H9 (cell line): ENCODE measurements at regions not wholly inside any gene's neighbourhood (a gene's known extent, or its start where the extent isn't known, plus 50 kb on each side); places are given as distances from the start of the nearest gene placed in this dataset.

Experiments
- DNase-seq: peaks from one replicate; pipeline ENCODE4 v3.0.0-alpha.2; 2017
- H2AFZ ChIP-seq: one replicate; pipeline ENCODE4 v1.6.1; 2013; ENCODE audit warnings: mild to moderate bottlenecking, low read length, control low read depth, moderate library complexity
- H2AK5ac ChIP-seq: 2 replicates; pipeline ENCODE4 v1.6.1; 2013; ENCODE audit warnings: low read length, control low read depth, mixed read lengths; ENCODE audit not compliant: insufficient read length
- H2BK120ac ChIP-seq: one replicate; pipeline ENCODE4 v1.6.1; 2013; ENCODE audit warnings: low read depth, mild to moderate bottlenecking, low read length, control low read depth, inconsistent platforms; ENCODE audit not compliant: poor library complexity, severe bottlenecking
- H2BK12ac ChIP-seq: 2 replicates; pipeline ENCODE4 v1.6.1; 2013; ENCODE audit warnings: low read length, control low read depth, mixed read lengths, low read depth; ENCODE audit not compliant: insufficient read length
- H2BK15ac ChIP-seq: 2 replicates; pipeline ENCODE4 v1.6.1; 2013; ENCODE audit warnings: low read depth, low read length, control low read depth
- H2BK20ac ChIP-seq: one replicate; pipeline ENCODE4 v1.6.1; 2013; ENCODE audit warnings: low read depth, mild to moderate bottlenecking, low read length, control low read depth, inconsistent platforms; ENCODE audit not compliant: poor library complexity, severe bottlenecking
- H2BK5ac ChIP-seq: 2 replicates; pipeline ENCODE4 v1.6.1; 2013; ENCODE audit warnings: low read length, control low read depth, mixed read lengths; ENCODE audit not compliant: insufficient read length
- H3K14ac ChIP-seq: 2 replicates; pipeline ENCODE4 v1.6.1; 2013; ENCODE audit warnings: low read length, control low read depth; ENCODE audit not compliant: insufficient read depth
- H3K18ac ChIP-seq: 2 replicates; pipeline ENCODE4 v1.6.1; 2013; ENCODE audit warnings: low read depth, mild to moderate bottlenecking, mixed read lengths, low read length, control low read depth; ENCODE audit not compliant: insufficient read length
- H3K23ac ChIP-seq: 2 replicates; pipeline ENCODE4 v1.6.1; 2013; ENCODE audit warnings: low read length, control low read depth, mixed read lengths, low read depth; ENCODE audit not compliant: insufficient read length
- H3K23me2 ChIP-seq: 2 replicates; pipeline ENCODE4 v1.6.1; 2013; ENCODE audit warnings: low read depth, mild to moderate bottlenecking, mixed read lengths, low read length, control low read depth; ENCODE audit not compliant: insufficient read length, poor library complexity, severe bottlenecking
- H3K27ac ChIP-seq: 2 replicates; pipeline ENCODE4 v1.5.1; 2013; ENCODE audit warnings: low read length, control low read depth, mixed read lengths, low read depth; ENCODE audit not compliant: insufficient read length
- H3K27me3 ChIP-seq: 2 replicates; pipeline ENCODE4 v1.6.1; 2013; ENCODE audit warnings: low read length, control low read depth, inconsistent platforms; ENCODE audit not compliant: insufficient read depth
- H3K4ac ChIP-seq: 2 replicates; pipeline ENCODE4 v1.6.1; 2013; ENCODE audit warnings: low read depth, mild to moderate bottlenecking, control low read depth, inconsistent platforms, low read length, moderate library complexity
- H3K4me1 ChIP-seq: 2 replicates; pipeline ENCODE4 v1.6.1; 2013; ENCODE audit warnings: low read length, control low read depth, inconsistent platforms; ENCODE audit not compliant: insufficient read depth
- H3K4me2 ChIP-seq: 2 replicates; pipeline ENCODE4 v1.6.1; 2013; ENCODE audit warnings: low read length, control low read depth, mixed read lengths; ENCODE audit not compliant: insufficient read length, insufficient read depth
- H3K56ac ChIP-seq: 2 replicates; pipeline ENCODE4 v1.6.1; 2013; ENCODE audit warnings: low read depth, mild to moderate bottlenecking, mixed read lengths, low read length, control low read depth; ENCODE audit not compliant: insufficient read length
- H3K79me1 ChIP-seq: 2 replicates; pipeline ENCODE4 v1.6.1; 2013; ENCODE audit warnings: low read depth, mild to moderate bottlenecking, moderate library complexity, low read length, control low read depth, inconsistent platforms; ENCODE audit not compliant: insufficient read depth, poor library complexity, severe bottlenecking
- H3K79me2 ChIP-seq: 2 replicates; pipeline ENCODE4 v1.6.1; 2013; ENCODE audit warnings: low read length, control low read depth, inconsistent platforms; ENCODE audit not compliant: insufficient read depth
- H3K9ac ChIP-seq: 2 replicates; pipeline ENCODE4 v1.6.1; 2013; ENCODE audit warnings: low read length, control low read depth, mixed read lengths; ENCODE audit not compliant: insufficient read length; ENCODE audit errors: extremely low read depth
- H3K9me3 ChIP-seq: one replicate; pipeline ENCODE4 v1.6.1; 2013; ENCODE audit warnings: low read depth, low read length, inconsistent platforms; ENCODE audit not compliant: control insufficient read depth
- H3T11ph ChIP-seq: one replicate; pipeline ENCODE4 v1.6.1; 2013; ENCODE audit warnings: mild to moderate bottlenecking, low read length, control low read depth, inconsistent platforms
- H4K20me1 ChIP-seq: one replicate; pipeline ENCODE4 v1.6.1; 2013; ENCODE audit not compliant: control insufficient read depth, insufficient read length, insufficient read depth
- H4K5ac ChIP-seq: 2 replicates; pipeline ENCODE4 v1.6.1; 2013; ENCODE audit warnings: low read depth, mild to moderate bottlenecking, mixed read lengths, low read length, control low read depth; ENCODE audit not compliant: insufficient read length
- H4K8ac ChIP-seq: replicated peaks from 2 replicates; pipeline ENCODE4 v1.6.1; 2013; ENCODE audit warnings: low read length, control low read depth, mixed read lengths, low read depth; ENCODE audit not compliant: insufficient read length
- H4K91ac ChIP-seq: 2 replicates; pipeline ENCODE4 v1.6.1; 2013; ENCODE audit warnings: low read depth, mild to moderate bottlenecking, moderate library complexity, mixed read lengths, low read length, control low read depth; ENCODE audit not compliant: insufficient read length
- H3K27ac Mint-ChIP-seq, 3 experiments: 2 replicates in 2 of 3; 3 replicates in 1 of 3; pipeline ENCODE4 v1.8.0; 2020 to 2021; ENCODE audit warnings: mixed read lengths in 3 of 3, mild to moderate bottlenecking in 1 of 3, moderate library complexity in 1 of 3
- H3K27me3 Mint-ChIP-seq: 2 replicates; pipeline ENCODE4 v1.8.0; 2021; ENCODE audit warnings: low read depth, mild to moderate bottlenecking, moderate library complexity, mixed read lengths
- H3K36me3 Mint-ChIP-seq, 3 experiments: 2 replicates in 2 of 3; 3 replicates in 1 of 3; pipeline ENCODE4 v1.8.0; 2020 to 2021; ENCODE audit warnings: low read depth in 3 of 3, mixed read lengths in 3 of 3; ENCODE audit not compliant: insufficient read depth in 1 of 3
- H3K4me1 Mint-ChIP-seq, 2 experiments: 2 replicates each; pipeline ENCODE4 v1.8.0; 2020; ENCODE audit warnings: mixed read lengths in 2 of 2
- H3K4me3 Mint-ChIP-seq, 2 experiments: 2 replicates in 1 of 2; 3 replicates in 1 of 2; pipeline ENCODE4 v1.8.0; 2020 to 2021; ENCODE audit warnings: mild to moderate bottlenecking in 2 of 2, mixed read lengths in 2 of 2, moderate library complexity in 1 of 2
- H3K9me3 Mint-ChIP-seq, 2 experiments: 2 replicates in 1 of 2; 3 replicates in 1 of 2; pipeline ENCODE4 v1.8.0; 2020; ENCODE audit warnings: mild to moderate bottlenecking in 2 of 2, mixed read lengths in 2 of 2, moderate library complexity in 1 of 2
- WGBS: extraction: QIAGEN DNeasy Blood & Tissue Kit; methylation state at CpG from one replicate; pipeline ENCODE4 v1.1.7; 2013; ENCODE audit warnings: missing lambda C conversion rate, low lambda C conversion rate, mixed read lengths; ENCODE audit not compliant: insufficient read length; ENCODE audit errors: extremely low coverage; 5-methylcytosine and 5-hydroxymethylcytosine counted together
- TF ChIP-seq, protein P1 (sequence below): fragments of 200-600 bp; sonication (generic); conservative IDR thresholded peaks from 3 replicates; pipeline ENCODE4 v1.8.0; 2021; ENCODE audit warnings: antibody characterized with exemption, mild to moderate bottlenecking

DNA sequence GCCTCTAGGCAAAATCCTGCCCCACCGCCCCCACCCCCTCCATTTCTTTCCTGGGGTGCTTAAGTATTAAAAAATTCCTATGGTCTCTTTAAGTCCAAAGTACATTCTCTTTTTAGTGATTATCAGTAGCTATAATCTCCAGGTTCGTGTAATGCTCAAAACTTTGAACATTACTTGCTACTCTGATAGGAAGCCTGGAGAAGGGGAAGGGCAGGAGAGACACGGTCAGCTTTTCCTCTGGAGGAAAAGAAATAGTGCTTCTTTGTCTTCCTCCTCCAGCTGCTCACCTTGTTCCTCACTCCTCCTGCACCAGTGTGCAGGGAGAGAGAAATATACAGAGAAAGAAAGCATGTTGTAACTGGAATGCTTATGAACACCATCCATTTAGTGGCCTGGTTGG lies 80.4 kb downstream of the PPP1R2C start:
- no peak overlapping the region for H2AFZ ChIP-seq
- H3K9ac ChIP-seq = no peak overlapping the region
- H3K9me3 Mint-ChIP-seq = peaks cover 0 to 41% of the 10 kb centered on the region in 2 experiments; a peak in 3 of 5 replicates
- no peak overlapping the region for H3K18ac ChIP-seq
- no peak overlapping the region for H3K14ac ChIP-seq
- peaks cover 5% of the 10 kb centered on the region; the same call in 1 of the 2 replicates for H3K4me1 ChIP-seq
- H4K91ac ChIP-seq = no peak overlapping the region
- no peak overlapping the region for H3K27ac Mint-ChIP-seq
- no CpG with 5 or more reads among the region's 3 CpGs for WGBS
- TF ChIP-seq, protein P1, sequence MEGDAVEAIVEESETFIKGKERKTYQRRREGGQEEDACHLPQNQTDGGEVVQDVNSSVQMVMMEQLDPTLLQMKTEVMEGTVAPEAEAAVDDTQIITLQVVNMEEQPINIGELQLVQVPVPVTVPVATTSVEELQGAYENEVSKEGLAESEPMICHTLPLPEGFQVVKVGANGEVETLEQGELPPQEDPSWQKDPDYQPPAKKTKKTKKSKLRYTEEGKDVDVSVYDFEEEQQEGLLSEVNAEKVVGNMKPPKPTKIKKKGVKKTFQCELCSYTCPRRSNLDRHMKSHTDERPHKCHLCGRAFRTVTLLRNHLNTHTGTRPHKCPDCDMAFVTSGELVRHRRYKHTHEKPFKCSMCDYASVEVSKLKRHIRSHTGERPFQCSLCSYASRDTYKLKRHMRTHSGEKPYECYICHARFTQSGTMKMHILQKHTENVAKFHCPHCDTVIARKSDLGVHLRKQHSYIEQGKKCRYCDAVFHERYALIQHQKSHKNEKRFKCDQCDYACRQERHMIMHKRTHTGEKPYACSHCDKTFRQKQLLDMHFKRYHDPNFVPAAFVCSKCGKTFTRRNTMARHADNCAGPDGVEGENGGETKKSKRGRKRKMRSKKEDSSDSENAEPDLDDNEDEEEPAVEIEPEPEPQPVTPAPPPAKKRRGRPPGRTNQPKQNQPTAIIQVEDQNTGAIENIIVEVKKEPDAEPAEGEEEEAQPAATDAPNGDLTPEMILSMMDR = no peak
- H3K56ac ChIP-seq = no peak overlapping the region
- H3K23me2 ChIP-seq = no peaks in the 10 kb centered on the region
- H3K9me3 ChIP-seq = no peaks in the 10 kb centered on the region
- H3T11ph ChIP-seq = no peak overlapping the region
- H3K79me2 ChIP-seq = no peaks in the 10 kb centered on the region
- no peak for DNase-seq
- peaks cover 10 to 15% of the 10 kb centered on the region in 2 experiments for H3K4me1 Mint-ChIP-seq
- no peak overlapping the region for H3K4me3 Mint-ChIP-seq
- no peak overlapping the region for H2BK12ac ChIP-seq
- no peak overlapping the region for H2AK5ac ChIP-seq
- no peak overlapping the region for H3K23ac ChIP-seq
- H2BK15ac ChIP-seq = no peak overlapping the region
- no peak overlapping the region for H4K5ac ChIP-seq
- no peak overlapping the region for H2BK5ac ChIP-seq
- H2BK120ac ChIP-seq = no peak overlapping the region
- no peaks in the 10 kb centered on the region for H3K27me3 Mint-ChIP-seq
- no peak overlapping the region for H4K8ac ChIP-seq
- no peak overlapping the region for H3K4me2 ChIP-seq
- H3K27me3 ChIP-seq = 0 out of 2 replicates have a peak, but pooled peaks cover 3% of the 10 kb centered on the region
- H3K79me1 ChIP-seq = no peaks in the 10 kb centered on the region
- no peak overlapping the region for H2BK20ac ChIP-seq
- H4K20me1 ChIP-seq = no peaks in the 10 kb centered on the region
- H3K27ac ChIP-seq = no peak overlapping the region
- H3K36me3 Mint-ChIP-seq = peaks cover 2 to 9% (median 7%) of the 10 kb centered on the region in 3 experiments; a peak in 4 of 7 replicates
- H3K4ac ChIP-seq = no peak overlapping the region
